GM18868 (cell line): ENCODE measurements at regions not wholly inside any gene's neighbourhood (a gene's known extent, or its start where the extent isn't known, plus 50 kb on each side); places are given as distances from the start of the nearest gene placed in this dataset.

Experiments used
- ATAC-seq: cut with Tn5 transposase; IDR thresholded peaks from one replicate; pipeline ENCODE4 v1.9.1; 2021; ENCODE audit warnings: mild to moderate bottlenecking, moderate library complexity; ENCODE audit not compliant: unreplicated experiment

DNA sequence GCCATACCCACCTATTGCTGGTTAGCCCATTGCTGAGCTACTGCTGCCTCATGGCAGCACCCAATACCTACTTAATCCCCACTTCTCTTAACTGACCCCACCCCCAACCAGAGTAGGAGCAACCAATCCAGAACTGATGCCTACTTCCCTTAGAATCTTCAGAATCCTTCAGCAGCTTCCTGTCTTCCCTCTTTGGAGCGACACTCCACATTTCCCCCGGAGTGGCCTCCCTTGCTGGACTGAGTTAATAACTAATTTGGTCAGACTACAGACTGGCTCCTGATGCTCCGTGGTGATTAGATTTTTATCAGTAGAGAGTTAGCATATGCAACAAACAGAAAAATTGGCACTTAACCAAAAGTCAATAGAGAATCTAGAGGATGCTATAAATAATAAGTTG is 51.2 kb upstream of the UBR2 start:
- ATAC-seq, result no peak

DNA sequence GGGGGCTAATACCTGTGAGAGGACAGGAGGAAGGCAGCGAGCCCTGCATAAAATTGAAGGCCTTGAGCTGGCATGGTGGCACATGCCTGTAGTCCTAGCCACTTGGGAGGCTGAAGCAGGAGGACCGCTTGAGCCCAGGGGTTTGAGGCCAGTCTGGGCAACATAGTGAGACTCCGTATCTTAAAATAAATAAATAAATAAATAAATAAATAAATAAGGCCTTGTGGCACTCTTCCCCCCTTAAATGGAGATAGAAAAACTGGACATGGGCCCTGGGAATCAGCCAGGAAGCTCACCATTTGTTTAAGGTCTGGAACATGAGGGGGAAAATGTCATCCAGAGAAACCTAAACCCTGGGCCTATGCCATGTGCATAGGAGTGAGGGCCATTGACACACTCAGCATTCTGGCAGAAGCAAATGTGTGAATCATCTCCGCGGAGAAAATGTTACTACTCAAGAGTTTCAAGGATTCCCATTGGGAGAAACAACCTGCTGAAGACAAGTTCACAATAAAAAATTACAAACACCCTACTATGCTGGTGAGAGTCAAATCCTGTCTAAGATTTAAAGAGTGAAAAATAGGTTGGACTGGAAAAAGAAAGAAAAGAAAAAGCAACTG is 51.9 kb upstream of the UBR2 start:
- no peak for ATAC-seq

DNA sequence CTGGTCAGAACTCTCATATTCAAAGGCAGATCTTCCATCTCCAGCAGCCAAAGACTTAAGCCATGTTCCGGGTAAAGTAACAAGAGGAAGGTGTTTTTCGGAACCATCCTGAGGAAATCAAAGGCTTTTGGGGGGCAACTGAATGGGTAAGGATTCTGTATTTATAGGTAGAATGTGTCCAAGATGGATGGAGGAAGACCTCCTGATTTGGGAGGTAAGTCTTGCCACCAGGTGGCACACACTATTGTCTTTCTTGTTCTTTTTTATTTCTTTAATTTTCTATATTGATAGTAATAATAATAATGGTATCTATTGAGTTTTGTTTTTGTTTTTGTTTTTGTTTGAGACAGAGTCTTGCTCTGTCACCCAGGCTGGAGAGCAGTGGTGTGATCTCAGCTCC is 53.0 kb upstream of the UBR2 start:
- ATAC-seq, result no peak

DNA sequence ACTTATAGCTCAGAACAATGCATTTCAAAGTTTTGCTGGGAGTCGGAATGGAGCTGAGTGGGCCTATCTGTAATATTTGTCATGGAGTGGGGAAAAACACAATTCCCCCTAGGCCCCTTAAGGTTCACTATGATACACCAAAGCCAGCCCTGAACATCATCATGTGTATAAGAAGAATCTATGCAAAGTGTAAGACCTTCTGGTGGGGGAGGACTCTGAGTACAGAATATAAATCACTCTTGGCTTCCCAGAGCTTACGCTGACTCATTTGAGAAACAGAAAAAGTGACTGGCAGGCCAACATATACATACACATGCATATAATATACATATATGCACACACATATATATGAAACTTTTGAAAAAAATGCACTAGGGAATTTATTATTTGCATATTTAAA is 54.1 kb upstream of the UBR2 start:
- peak; percentile 70 for ATAC-seq

DNA sequence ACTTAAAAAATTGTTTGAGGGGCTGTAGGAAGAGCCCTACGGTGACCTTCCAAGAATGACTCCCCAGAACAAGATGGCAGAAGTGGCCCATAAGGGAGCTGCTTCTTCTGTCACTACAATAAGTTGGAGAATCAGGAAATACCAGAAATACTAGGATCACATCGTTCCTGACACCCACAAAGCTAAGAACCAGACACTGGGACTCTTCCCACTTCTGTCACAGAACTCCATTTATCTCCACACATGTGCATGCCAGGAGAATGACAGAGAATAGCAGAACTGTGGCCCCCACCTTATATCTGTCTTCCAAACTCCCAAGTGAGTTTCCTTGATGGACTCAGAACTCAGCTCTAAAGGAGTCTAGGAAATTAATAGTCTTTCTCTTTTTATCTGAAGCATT is 54.6 kb upstream of the UBR2 start:
- no peak for ATAC-seq

DNA sequence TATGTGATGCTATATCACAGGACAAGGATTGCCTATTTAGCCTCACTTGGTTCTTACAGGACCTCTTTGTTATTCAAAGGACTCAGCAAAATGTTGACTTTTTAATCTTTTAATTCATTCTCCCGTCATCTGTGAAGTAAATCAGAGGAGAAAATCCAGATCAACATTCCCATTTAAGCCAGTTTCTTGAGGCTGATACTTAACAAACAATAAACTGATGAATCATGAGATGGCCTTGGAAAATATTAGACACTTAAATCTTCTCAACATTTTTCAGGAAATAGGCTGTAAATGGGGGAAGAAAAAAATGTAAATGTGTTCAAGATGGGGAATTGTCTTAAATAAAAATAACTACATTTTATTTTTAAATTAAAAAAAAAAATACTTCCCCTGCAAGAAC is 55.9 kb upstream of the UBR2 start:
- ATAC-seq, result no peak

DNA sequence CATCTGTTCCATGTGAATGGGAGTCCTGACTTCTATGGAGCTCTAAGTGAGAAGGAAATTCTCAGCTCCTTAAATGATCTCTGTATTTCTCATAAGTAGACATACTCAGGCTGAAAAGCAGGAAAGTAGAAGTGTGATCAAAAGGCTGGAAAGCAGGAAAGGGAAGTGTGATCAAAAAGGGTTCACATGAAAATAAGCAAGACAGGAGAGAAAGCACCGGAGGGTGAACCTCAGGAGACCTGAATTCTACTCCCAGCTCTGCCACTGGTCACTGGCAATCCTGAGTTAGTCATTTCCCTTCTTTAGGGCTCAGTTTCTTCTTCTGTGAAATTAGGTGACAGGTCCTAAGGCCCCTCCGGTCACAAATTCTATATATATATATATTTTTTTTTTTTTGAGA is 55.5 kb upstream of the TRERF1 start:
- peak; percentile 34 for ATAC-seq

DNA sequence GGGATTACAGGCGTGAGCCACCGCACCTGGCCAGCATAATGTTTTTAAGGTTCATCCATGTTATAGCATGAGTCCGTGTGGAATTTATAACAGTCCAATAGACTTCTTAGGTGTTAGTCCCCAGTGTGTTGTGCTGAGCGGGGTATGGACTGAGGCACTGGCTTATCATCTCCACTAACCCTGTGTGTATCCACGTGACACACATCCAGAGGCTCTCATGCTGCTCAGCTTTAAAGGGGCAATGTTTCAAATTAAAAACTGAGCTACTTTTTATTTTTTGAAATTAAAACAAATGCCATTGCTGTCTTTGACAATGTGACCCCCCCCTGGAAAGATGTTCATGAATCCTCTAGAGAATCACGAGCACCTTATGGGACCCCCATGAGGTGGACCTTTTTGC is 54.3 kb upstream of the TRERF1 start:
- ATAC-seq, result no peak

DNA sequence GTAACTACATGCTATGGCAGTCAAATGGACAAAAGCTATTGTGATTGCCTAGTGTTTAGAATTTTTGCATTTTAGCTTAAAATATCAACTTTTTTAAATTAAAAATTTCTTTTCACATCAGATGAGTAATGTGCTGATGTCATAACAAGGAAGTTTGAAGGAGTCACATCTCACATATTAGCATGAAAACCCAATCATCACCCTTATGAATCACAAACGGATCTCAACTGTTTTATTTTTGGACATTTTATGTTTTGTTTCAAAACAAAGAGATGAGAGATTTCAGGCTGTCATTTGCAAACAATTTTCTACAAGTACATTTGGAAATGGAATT is 53.6 kb upstream of the TRERF1 start:
- ATAC-seq, result no peak

DNA sequence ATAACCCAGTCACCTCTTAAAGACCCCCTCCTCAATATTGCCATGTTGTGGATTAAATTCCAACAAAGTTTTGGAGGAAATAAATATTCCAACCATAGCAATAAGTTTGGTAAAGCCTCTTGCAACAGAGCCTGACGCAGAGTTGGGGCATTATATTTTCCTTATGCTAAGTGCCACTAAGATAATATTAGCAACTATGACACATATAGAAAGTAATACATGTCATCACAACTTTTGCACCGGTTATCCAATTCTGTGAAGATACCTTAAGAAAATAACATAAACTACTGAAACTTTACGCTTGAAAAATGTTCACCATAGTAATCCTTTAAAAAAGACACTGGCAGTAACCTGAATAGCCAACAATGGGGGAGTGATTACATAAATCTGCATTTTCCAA is 52.2 kb upstream of the TRERF1 start:
- ATAC-seq, result peak; percentile 59

DNA sequence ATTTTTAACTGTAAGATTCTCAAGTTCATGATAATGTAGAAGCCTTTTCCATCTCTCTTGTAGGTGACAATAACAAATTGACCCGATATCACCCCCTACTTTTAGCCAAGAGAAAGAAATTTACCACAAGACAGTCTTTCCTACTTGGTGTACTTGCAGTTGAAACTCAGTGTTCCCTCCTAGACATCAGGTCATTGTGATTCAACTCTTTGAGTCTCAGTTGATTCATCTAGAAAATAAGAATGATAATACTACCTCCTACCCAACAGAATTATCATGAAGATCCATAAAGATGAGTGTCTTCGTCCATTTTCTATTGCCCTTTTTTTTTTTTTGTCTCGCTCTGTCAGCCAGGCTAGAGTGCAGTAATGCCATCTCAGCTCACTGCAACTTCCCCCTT is 51.3 kb upstream of the TRERF1 start:
- no peak for ATAC-seq

DNA sequence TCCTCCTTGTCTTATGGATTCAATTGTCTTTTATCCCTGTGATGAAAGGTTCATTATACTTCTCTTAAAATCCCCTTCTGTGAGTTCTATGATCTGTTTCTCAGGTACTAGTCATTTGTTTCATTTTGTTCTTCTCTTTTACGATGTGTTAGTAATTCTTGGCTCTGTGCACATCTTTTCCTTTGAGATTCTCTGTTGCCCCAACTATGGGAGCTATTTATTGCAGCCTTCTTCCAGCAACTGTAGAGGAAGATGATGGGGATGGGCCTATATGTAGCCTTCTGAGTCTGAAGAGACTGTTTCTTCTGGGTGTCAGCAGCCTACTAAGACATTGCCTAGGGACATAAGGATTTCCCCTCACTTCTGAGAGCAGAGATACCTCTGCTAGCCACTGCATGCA is 50.4 kb upstream of the TRERF1 start:
- no peak for ATAC-seq
